Smooth muscle cell (in vitro differentiated cells): ENCODE measurements at regions not wholly inside any gene's neighbourhood (a gene's known extent, or its start where the extent isn't known, plus 50 kb on each side); places are given as distances from the start of the nearest gene placed in this dataset.

Source experiments
- DNase-seq: peaks from one replicate; lab custom pipeline; 2025; ENCODE audit not compliant: unreplicated experiment; lab: John Stamatoyannopoulos, UW
- H2AFZ ChIP-seq: fragments of 200-600 bp; sonication (generic); 2 replicates; pipeline ENCODE4 v1.6.0; 2016; ENCODE audit warnings: antibody characterized with exemption, low read depth, mild to moderate bottlenecking
- H3F3A ChIP-seq: fragments of 200-600 bp; sonication (generic); 2 replicates; pipeline ENCODE4 v1.6.0; 2017; ENCODE audit warnings: antibody characterized with exemption, low read depth
- H3K27ac ChIP-seq: fragments of 200-600 bp; sonication (generic); 2 replicates; pipeline ENCODE4 v1.5.1; 2016; ENCODE audit warnings: low read depth, mild to moderate bottlenecking
- H3K27me3 ChIP-seq: fragments of 200-600 bp; sonication (generic); 2 replicates; pipeline ENCODE4 v1.6.1; 2016; ENCODE audit warnings: low read depth, mild to moderate bottlenecking
- H3K36me3 ChIP-seq: fragments of 200-600 bp; sonication (generic); 2 replicates; pipeline ENCODE4 v1.5.1; 2016; ENCODE audit warnings: low read depth
- H3K4me1 ChIP-seq: fragments of 200-600 bp; sonication (generic); 2 replicates; pipeline ENCODE4 v1.5.1; 2016; ENCODE audit warnings: low read depth
- H3K4me2 ChIP-seq: fragments of 200-600 bp; sonication (generic); 2 replicates; pipeline ENCODE4 v1.6.0; 2016; ENCODE audit warnings: mild to moderate bottlenecking
- H3K4me3 ChIP-seq: fragments of 200-600 bp; sonication (generic); 2 replicates; pipeline ENCODE4 v1.5.1; 2016; ENCODE audit warnings: mild to moderate bottlenecking
- H3K79me2 ChIP-seq: fragments of 200-600 bp; sonication (generic); 2 replicates; pipeline ENCODE4 v1.6.0; 2016; ENCODE audit warnings: low read depth, mild to moderate bottlenecking
- H3K9ac ChIP-seq: fragments of 200-600 bp; sonication (generic); 2 replicates; pipeline ENCODE4 v1.6.0; 2016; ENCODE audit warnings: low read depth
- H3K9me3 ChIP-seq: fragments of 200-600 bp; sonication (generic); replicated peaks from 2 replicates; pipeline ENCODE4 v1.5.1; 2016; ENCODE audit warnings: low read depth
- H4K20me1 ChIP-seq: fragments of 200-600 bp; sonication (generic); 2 replicates; pipeline ENCODE4 v1.6.0; 2016; ENCODE audit warnings: low read depth
- WGBS: methylation state at CpG from one replicate; pipeline ENCODE4 v1.1.7; 2016; ENCODE audit warnings: low lambda C conversion rate; 5-methylcytosine and 5-hydroxymethylcytosine counted together
- TF ChIP-seq, protein P1 (sequence below): fragments of 200-600 bp; sonication (generic); IDR thresholded peaks from 2 replicates; pipeline ENCODE4 v1.5.1; 2017; ENCODE audit warnings: borderline replicate concordance, mild to moderate bottlenecking, antibody characterized with exemption; ENCODE audit not compliant: insufficient read depth, poor library complexity, severe bottlenecking

DNA sequence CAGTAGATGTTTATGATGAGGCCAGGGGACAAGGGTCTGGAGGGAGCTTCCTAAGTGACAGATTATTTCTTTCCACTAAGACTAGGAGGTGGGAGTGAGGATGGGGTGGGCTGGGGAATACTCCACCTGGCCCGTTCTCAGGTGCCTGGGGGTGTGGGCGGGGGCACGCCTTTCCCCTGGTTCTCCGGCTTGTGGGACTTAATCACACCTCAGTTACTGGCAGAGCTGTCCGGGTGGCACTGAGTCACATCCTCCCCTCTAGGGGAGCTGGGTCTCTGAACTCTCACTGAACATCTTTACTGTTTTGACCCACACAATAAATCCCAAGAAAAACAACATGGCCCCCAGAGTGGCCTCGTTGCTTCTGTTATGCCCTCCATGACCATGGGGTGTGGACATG lies 332.8 kb downstream of the MAF start:
- H3K27me3 ChIP-seq: peaks cover 3% of the 10 kb centered on the region
- H2AFZ ChIP-seq: no peak overlapping the region
- H3F3A ChIP-seq: no peaks in the 10 kb centered on the region
- H3K4me1 ChIP-seq: no peaks in the 10 kb centered on the region
- TF ChIP-seq, protein P1, sequence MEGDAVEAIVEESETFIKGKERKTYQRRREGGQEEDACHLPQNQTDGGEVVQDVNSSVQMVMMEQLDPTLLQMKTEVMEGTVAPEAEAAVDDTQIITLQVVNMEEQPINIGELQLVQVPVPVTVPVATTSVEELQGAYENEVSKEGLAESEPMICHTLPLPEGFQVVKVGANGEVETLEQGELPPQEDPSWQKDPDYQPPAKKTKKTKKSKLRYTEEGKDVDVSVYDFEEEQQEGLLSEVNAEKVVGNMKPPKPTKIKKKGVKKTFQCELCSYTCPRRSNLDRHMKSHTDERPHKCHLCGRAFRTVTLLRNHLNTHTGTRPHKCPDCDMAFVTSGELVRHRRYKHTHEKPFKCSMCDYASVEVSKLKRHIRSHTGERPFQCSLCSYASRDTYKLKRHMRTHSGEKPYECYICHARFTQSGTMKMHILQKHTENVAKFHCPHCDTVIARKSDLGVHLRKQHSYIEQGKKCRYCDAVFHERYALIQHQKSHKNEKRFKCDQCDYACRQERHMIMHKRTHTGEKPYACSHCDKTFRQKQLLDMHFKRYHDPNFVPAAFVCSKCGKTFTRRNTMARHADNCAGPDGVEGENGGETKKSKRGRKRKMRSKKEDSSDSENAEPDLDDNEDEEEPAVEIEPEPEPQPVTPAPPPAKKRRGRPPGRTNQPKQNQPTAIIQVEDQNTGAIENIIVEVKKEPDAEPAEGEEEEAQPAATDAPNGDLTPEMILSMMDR: no peak
- H3K9me3 ChIP-seq: no peaks in the 10 kb centered on the region
- WGBS: 91% methylated on average over 6 of the region's 6 CpGs
- H3K4me3 ChIP-seq: no peak overlapping the region
- no peak overlapping the region for H3K4me2 ChIP-seq
- no peaks in the 10 kb centered on the region for H3K79me2 ChIP-seq
- no peak for DNase-seq
- no peak overlapping the region for H3K27ac ChIP-seq
- H3K9ac ChIP-seq: no peak overlapping the region
- H3K36me3 ChIP-seq: no peaks in the 10 kb centered on the region
- no peaks in the 10 kb centered on the region for H4K20me1 ChIP-seq

DNA sequence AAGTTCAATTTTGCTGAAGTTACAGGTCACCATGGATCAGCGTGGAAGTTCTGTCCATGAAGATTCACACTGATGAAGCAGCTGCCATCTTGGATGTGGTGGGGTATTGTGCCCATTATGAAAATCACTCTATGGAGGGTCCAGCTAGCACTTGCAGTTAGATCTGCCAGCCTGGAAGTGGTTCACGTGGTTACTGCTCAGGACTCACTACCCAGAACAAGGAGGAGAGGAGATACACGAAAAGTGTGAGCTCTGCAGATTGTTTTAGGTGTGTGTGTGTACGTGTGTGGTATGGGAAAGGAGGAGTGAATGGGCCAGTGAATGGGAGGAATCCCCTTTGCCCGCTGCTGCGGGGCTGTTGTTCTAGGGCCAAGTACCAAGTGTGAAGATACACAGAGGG lies 333.4 kb downstream of the MAF start:
- H3K36me3 ChIP-seq: no peaks in the 10 kb centered on the region
- 95% methylated on average over 6 of the region's 6 CpGs for WGBS
- no peak overlapping the region for H2AFZ ChIP-seq
- no peaks in the 10 kb centered on the region for H3K4me1 ChIP-seq
- no peak overlapping the region for H3K9ac ChIP-seq
- DNase-seq: no peak
- H3K27ac ChIP-seq: no peak overlapping the region
- H3K4me3 ChIP-seq: no peak overlapping the region
- H3K27me3 ChIP-seq: peaks cover 3% of the 10 kb centered on the region
- no peaks in the 10 kb centered on the region for H4K20me1 ChIP-seq
- no peaks in the 10 kb centered on the region for H3K79me2 ChIP-seq
- TF ChIP-seq, protein P1: no peak
- no peaks in the 10 kb centered on the region for H3F3A ChIP-seq
- no peak overlapping the region for H3K4me2 ChIP-seq
- no peaks in the 10 kb centered on the region for H3K9me3 ChIP-seq

DNA sequence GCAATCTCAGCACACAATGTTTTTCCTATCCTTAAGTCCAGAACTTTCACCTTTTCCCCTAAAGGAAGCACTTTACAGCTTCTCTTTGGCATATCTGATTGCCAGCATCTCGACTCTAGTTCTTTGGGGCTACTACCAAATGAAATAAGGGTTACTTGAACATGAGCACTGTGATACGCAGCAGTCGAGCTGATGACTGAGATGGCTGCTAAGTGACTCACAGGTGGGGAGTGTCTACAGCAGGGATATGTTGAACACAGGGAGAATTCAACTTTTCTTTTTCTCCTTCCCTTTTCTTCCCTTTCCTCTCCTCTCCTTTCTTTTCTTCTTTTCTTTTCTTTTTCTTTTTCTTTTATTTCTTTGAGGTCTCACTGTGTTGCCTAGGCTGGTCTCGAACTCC lies 334.8 kb downstream of the MAF start:
- no peaks in the 10 kb centered on the region for H3K9me3 ChIP-seq
- H3K36me3 ChIP-seq: no peaks in the 10 kb centered on the region
- H3F3A ChIP-seq: no peaks in the 10 kb centered on the region
- no peaks in the 10 kb centered on the region for H4K20me1 ChIP-seq
- no peaks in the 10 kb centered on the region for H3K79me2 ChIP-seq
- no peaks in the 10 kb centered on the region for H3K4me1 ChIP-seq
- TF ChIP-seq, protein P1: no peak
- H3K4me3 ChIP-seq: no peak overlapping the region
- DNase-seq: no peak
- H3K27me3 ChIP-seq: peaks cover 3% of the 10 kb centered on the region
- no peak overlapping the region for H3K9ac ChIP-seq
- H3K27ac ChIP-seq: no peak overlapping the region
- H2AFZ ChIP-seq: no peak overlapping the region
- WGBS: 56% methylated on average over 4 of the region's 4 CpGs
- no peak overlapping the region for H3K4me2 ChIP-seq

DNA sequence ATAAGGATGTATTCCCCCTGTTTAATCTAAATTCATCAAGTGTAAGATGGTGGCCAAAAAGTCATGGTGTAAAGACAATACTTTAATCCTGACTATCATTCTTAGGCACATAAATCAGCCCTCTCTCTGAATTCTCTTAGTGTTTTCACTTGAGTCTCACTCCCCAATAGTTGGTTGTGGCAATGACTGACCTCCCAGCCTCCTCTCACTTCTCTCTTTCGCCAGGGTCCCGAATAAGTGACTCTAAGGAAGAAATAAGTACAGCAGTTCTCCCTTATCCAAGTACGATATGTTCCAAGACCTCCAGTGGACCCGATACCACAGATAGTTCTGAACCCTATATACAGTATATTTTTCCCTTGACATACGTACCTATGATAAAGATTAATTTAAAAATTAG lies 335.3 kb downstream of the MAF start:
- TF ChIP-seq, protein P1: no peak
- Histone ChIP-seq H3K9ac (no peak overlapping the region), H3K4me1 (no peaks in the 10 kb centered on the region), H3F3A (no peaks in the 10 kb centered on the region), H3K79me2 (no peaks in the 10 kb centered on the region), H3K9me3 (no peaks in the 10 kb centered on the region), H3K4me2 (no peak overlapping the region), H3K27ac (no peak overlapping the region), H2AFZ (no peak overlapping the region), H4K20me1 (no peaks in the 10 kb centered on the region), H3K27me3 (peaks cover 3% of the 10 kb centered on the region), H3K36me3 (no peaks in the 10 kb centered on the region), H3K4me3 (no peak overlapping the region)
- 80% methylated on average over 5 of the region's 5 CpGs for WGBS
- DNase-seq: no peak
